Prostate gland (tissue), 2 donors: ENCODE measurements at regions not wholly inside any gene's neighbourhood (a gene's known extent, or its start where the extent isn't known, plus 50 kb on each side); places are given as distances from the start of the nearest gene placed in this dataset.

ENCODE experiments used
- DNase-seq: peaks from one replicate; pipeline ENCODE4 v3.0.0-alpha.2; 2019; ENCODE audit warnings: low spot score
- H3K27ac ChIP-seq, 2 donors: fragments of 200-600 bp; sonication (generic); 2 replicates each; pipeline ENCODE4 v1.5.1; 2017 to 2019
- H3K27me3 ChIP-seq: fragments of 200-600 bp; sonication (generic); replicated peaks from 2 replicates; pipeline ENCODE4 v1.5.1; 2019; ENCODE audit not compliant: insufficient read depth
- H3K36me3 ChIP-seq, 2 donors: fragments of 200-600 bp; sonication (generic); 1 replicate in 1 of 2; 2 replicates in 1 of 2; pipeline versions ENCODE4 v1.5.1 to v1.8.1; 2017 to 2019
- H3K4me1 ChIP-seq: fragments of 200-600 bp; sonication (generic); replicated peaks from 2 replicates; pipeline ENCODE4 v1.5.1; 2019
- H3K4me3 ChIP-seq, 2 donors: fragments of 200-600 bp; sonication (generic); 2 replicates each; pipeline ENCODE4 v1.5.1; 2017 to 2019
- H3K9me3 ChIP-seq: fragments of 200-600 bp; sonication (generic); 2 replicates; pipeline ENCODE4 v1.5.1; 2017
- CTCF ChIP-seq, 4 experiments: fragments of 200-600 bp in 2 of 4; fragments of 450-650 bp in 2 of 4; sonication (generic) in 2 of 4; IDR thresholded peaks; 1 replicate in 3 of 4; 2 replicates in 1 of 4; pipeline ENCODE4 v1.5.1; 2016 to 2019; ENCODE audit warnings: antibody characterized with exemption in 4 of 4, mild to moderate bottlenecking in 2 of 4, moderate library complexity in 2 of 4
- POLR2A ChIP-seq: fragments of 450-650 bp; IDR thresholded peaks from one replicate; pipeline ENCODE4 v1.6.1; 2016; ENCODE audit warnings: antibody characterized with exemption, mild to moderate bottlenecking
- POLR2AphosphoS5 ChIP-seq: sonication (generic); formaldehyde crosslinking; IDR thresholded peaks from one replicate; pipeline ENCODE4 v1.6.1; 2017; ENCODE audit warnings: antibody characterized with exemption
- WGBS: methylation state at CpG from one replicate; pipeline ENCODE4 v1.1.5; 2018; 5-methylcytosine and 5-hydroxymethylcytosine counted together
- intact Hi-C: fragments of 100-400 bp; cut with DNase I; formaldehyde crosslinking; loops from one replicate; pipeline ENCODE4 v1.14.2; 2022
- small RNA-seq, 2 donors: library from RNA; depleted of rRNA; stranded (forward); fragments of <200 nt; gene quantifications; one replicate each; pipeline ENCODE3, GENCODE V24; 2016

DNA sequence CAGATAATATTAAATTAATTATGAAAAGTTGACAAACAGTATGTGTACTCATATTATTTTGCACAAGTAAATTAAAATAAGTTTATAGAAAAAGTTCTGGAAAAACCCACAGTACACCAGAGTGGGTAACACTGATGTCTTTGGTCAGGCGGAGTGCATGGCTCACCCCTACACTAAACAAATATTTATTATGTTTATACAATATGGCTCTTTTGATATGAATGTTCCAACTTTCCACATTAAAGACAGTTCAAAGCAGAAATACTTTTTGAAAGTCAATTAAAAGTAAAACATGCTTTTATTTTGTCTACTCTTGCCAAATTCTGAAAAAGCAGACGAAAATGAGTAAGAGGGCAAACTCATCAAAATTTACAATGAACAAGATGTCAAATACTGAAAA, 56.2 kb upstream of the DCBLD2 start:
- no peak for TF ChIP-seq POLR2AphosphoS5
- no peak for TF ChIP-seq CTCF (IDR thresholded peaks at IDR 0.05)
- TF ChIP-seq POLR2A = no peak
- H3K36me3 ChIP-seq = no peaks in the 10 kb centered on the region
- H3K27me3 ChIP-seq = no peaks in the 10 kb centered on the region
- no peaks in the 10 kb centered on the region for H3K9me3 ChIP-seq
- no peak for DNase-seq
- WGBS = 59% methylated on average over 2 of the region's 2 CpGs
- intact Hi-C loops = no loop called here
- H3K27ac ChIP-seq = no peak overlapping the region
- no peaks in the 10 kb centered on the region for H3K4me1 ChIP-seq
- no peak overlapping the region for H3K4me3 ChIP-seq

- no peak for DNase-seq
- no peak for TF ChIP-seq POLR2AphosphoS5
- no peak for TF ChIP-seq POLR2A
- TF ChIP-seq CTCF (IDR thresholded peaks at IDR 0.05) = no peak
- no peak overlapping the region for H3K4me3 ChIP-seq
- no peaks in the 10 kb centered on the region for H3K9me3 ChIP-seq
- H3K36me3 ChIP-seq = no peaks in the 10 kb centered on the region
- H3K4me1 ChIP-seq = no peaks in the 10 kb centered on the region
- intact Hi-C loops = no loop called here
- no peak overlapping the region for H3K27ac ChIP-seq
- H3K27me3 ChIP-seq = no peaks in the 10 kb centered on the region
These were observed 54.5 kb upstream of the DCBLD2 start for GRCh38 chr3:98956008-98956407.

- 70% methylated on average over 3 of the region's 3 CpGs for WGBS
- no peak for TF ChIP-seq POLR2A
- TF ChIP-seq POLR2AphosphoS5 = no peak
- TF ChIP-seq CTCF (IDR thresholded peaks at IDR 0.05) = no peak
- H3K36me3 ChIP-seq = no peaks in the 10 kb centered on the region
- no peaks in the 10 kb centered on the region for H3K9me3 ChIP-seq
- H3K27me3 ChIP-seq = no peaks in the 10 kb centered on the region
- intact Hi-C loops = no loop called here
- H3K27ac ChIP-seq = no peak overlapping the region
- H3K4me3 ChIP-seq = no peak overlapping the region
- H3K4me1 ChIP-seq = no peaks in the 10 kb centered on the region
- no peak for DNase-seq
These were observed 53.5 kb upstream of the DCBLD2 start for GRCh38 chr3:98954791-98955604.

DNA sequence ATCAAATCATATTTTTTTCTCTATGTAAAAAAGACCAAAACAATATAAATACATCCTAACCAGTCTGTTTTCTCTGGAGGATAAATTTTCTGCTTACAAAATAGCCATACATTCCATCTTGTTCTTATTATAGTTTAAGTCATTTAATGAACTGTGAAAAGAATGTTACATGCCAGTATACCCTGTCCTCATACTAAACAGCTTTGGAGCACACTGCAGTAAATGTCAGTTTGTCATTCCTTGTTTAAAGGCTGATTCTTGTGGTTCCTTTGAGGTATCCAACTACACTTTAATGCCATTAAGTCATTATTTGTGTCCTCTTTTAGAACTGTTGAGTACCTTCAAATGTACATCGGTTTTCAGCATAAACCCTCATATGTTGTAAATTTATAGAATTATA, 52.7 kb upstream of the DCBLD2 start:
- Histone ChIP-seq H3K36me3 (no peaks in the 10 kb centered on the region), H3K27me3 (no peaks in the 10 kb centered on the region), H3K9me3 (no peaks in the 10 kb centered on the region), H3K4me3 (no peak overlapping the region), H3K27ac (no peak overlapping the region), H3K4me1 (no peaks in the 10 kb centered on the region)
- TF ChIP-seq POLR2A (no peak), POLR2AphosphoS5 (no peak)
- no peak for DNase-seq
- WGBS = 26% methylated on average over 1 of the region's 1 CpG
- intact Hi-C loops = no loop called here

DNA sequence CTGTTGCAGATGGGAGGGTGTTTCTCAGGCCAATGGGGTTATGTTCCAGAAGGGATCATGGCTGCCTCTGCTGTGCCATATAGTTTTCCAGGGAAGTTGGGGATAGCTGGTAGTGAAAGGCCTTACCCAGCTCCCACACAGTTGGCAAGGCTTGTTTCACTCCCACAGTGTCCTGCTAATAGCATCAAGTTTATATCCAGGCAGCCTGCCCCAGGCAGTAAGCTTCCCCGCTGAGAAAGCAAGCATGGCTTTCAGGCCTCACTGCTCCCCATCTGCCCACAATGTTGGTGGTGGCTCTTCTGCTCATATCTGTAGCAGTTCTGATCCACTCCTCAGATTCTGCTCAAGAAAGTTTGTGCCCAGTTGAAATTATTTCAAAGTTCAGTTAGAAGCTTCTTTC, 50.9 kb upstream of the DCBLD2 start:
- H3K36me3 ChIP-seq = no peaks in the 10 kb centered on the region
- DNase-seq = no peak
- no peak overlapping the region for H3K4me3 ChIP-seq
- intact Hi-C loops = no loop called here
- H3K27me3 ChIP-seq = no peaks in the 10 kb centered on the region
- WGBS = 94% methylated on average over 1 of the region's 1 CpG
- TF ChIP-seq CTCF (IDR thresholded peaks at IDR 0.05) (no peak), POLR2AphosphoS5 (no peak), POLR2A (no peak)
- no peaks in the 10 kb centered on the region for H3K9me3 ChIP-seq
- no peak overlapping the region for H3K27ac ChIP-seq
- H3K4me1 ChIP-seq = no peaks in the 10 kb centered on the region

Small RNA genes lying in the stretch of these regions (small RNA-seq; reads per million reads assigned to genes)
- gene AC107297.1 (0 reads per million in 2 donors), gene RF00066 (0 reads per million in 2 donors)
